Kidney tubule cell (primary cell): ENCODE measurements at regions not wholly inside any gene's neighbourhood (a gene's known extent, or its start where the extent isn't known, plus 50 kb on each side); places are given as distances from the start of the nearest gene placed in this dataset.
"Not testable (repeated sequence)": the region's sequence is repeated elsewhere in the genome, so short reads cannot be mapped to it uniquely, and the experiment has no call there.

ENCODE experiments used
- DNase-seq: peaks from one replicate; pipeline ENCODE4 v3.0.0-alpha.2; 2018; ENCODE audit warnings: low spot score

DNA sequence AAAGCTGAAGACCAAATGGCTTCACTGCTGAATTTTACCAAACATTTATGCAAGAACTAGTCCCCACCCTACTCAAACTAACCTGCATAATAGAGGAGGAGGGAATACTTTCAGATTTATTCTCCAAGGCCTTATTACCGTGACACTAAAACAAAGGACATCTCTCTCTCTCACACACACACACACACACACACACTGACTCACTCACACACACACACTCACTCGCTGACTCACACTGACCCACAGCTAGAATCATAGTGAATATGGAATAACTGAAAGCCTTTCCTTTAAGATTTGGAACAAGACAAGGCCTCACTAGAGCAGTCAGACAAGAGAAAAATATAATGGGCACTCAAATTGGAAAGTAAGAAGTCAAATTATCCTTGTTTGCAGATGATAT, 1014.1 kb downstream of the TMTC2 start:
- no peak for DNase-seq

DNA sequence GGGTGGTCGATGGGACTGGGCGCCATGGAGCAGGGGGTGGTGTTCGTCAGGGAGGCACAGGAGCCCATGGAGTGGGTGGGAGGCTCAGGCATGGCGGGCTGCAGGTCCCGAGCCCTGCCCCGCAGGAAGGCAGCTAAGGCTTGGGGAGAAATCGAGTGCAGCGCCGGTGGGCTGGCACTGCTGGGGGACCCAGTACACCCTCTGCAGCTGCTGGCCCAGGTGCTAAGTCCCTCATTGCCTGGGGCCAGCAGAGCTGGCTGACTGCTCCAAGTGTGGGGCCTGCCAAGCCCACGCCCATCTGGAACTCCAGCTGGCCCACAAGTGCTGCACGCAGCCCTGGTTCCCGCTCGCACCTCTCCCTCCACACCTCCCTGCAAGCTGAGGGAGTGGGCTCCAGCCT, 1009.6 kb downstream of the TMTC2 start:
- DNase-seq, result not testable (repeated sequence)

DNA sequence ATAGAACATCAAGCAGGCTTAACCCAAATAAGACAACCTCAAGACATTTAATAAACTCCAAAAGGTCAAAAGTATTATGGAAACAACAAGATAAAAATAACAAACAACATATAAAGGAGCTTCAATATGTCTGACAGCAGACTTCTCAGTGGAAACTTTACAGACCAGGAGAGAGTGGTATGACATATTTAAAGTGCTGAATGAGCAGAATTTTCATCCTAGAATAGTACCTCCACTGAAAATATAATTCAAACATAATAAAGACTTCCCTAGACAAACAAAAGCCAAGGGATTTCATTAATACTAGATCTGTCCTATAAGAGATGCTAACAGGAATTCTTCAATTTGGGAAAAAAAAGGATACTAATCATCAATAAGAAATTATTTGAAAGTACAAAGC, 1005.0 kb downstream of the TMTC2 start:
- no peak for DNase-seq

DNA sequence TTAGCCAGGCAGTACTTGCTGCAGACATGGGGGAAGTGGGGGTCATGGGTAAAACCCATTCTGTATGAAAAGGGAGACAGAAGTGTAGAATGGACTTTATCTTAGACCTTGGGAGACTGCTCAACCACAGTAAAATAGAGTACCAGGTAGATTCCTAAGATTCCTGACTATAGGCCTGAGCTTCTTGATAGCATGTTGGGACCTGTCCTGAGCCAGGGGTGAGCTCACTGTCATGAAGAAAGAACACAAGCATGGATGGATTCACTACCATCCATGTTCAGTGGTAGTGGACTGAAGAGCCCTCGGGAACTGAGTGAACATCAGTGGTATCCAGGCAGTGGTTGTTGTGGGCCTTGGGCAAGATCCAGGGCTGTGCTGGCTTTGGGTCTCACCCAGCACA, 1003.8 kb downstream of the TMTC2 start:
- no peak for DNase-seq

DNA sequence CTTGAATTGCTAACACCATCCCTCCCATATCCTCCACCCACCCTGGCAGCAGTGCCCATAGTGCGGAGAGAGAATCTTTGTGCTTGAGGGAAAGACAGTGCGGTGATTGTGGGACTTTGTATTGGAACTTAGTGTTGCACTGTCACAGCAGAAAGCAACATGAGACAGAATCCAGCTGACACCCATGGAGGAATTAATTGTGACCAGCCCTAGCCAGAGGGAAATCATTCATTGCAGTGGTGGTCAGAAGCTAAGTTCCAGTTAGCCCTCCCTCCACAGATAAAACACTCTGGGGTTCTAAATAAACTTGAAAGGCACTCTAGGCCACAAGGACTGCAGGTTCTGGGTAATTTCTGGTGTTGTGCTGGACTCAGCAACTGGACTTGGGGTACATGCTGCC, 1002.6 kb downstream of the TMTC2 start:
- no peak for DNase-seq

DNA sequence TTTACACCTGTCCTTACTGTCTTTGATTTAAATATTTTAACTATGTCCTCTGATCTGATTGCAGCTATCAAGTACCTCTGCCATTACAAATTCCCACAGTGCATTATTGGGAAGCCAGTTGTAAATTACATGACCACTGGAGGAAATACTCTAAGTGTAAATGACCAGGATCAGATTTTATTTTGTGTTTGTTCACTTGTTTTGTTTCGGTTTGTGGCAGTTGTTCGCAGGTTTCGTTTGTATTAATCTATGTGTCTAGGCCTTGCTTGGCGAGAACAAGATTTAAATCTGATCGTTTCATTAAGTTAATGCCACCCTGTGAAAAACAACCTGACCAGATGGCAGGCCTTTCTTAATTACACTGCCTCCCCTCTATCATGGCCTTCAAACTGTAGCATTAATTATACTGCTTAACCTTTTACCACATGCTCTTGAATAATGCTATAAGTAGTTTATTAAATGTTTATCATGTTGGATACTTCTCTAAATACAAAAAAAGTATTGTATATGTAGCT, 990.1 kb downstream of the TMTC2 start:
- DNase-seq, result no peak

DNA sequence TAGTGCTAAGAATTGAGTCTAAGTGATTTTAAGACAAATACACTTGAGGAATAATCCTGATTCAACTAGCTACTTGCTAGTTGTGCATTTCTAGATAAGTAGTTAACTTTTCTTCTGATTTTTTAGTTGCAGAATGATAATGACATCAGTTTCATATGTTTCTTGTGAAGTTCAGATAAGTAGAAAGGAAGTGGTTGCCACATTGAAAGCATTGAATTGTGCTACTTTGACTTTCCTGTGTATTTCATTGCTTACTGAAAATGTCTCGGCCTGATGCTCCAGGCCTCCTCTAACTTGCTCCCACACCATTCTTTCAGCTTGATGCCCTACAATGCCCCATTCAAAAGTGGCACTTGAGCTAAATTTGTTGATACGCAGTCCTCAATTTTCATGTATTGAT, 980.0 kb downstream of the TMTC2 start:
- DNase-seq, result no peak

DNA sequence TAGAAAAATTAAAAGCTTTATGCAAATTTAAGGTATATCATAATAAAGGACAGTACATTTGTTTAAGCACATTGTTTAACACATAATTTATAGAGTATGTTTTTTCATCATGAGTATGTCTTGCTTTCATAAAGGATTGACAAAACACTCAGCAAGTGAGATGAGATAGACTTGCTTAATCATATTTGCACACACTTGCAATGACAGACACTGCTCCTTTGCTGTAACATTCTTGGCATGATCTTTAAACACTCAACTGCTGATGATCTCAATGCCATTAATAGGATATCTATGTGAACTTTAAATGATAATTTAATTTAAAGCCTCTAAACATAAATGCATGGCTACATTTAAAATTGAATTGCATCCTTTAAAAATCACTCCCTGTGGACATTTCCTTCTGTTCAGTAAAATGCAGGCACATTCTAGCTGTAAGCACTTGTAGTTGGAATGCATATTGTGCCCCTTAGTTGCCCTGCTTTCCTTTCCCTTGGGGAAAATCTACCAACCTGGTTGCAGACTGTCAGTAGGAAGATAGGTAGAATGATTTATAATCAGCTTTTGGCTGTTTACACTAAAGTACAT, 979.0 kb downstream of the TMTC2 start:
- DNase-seq, result no peak

DNA sequence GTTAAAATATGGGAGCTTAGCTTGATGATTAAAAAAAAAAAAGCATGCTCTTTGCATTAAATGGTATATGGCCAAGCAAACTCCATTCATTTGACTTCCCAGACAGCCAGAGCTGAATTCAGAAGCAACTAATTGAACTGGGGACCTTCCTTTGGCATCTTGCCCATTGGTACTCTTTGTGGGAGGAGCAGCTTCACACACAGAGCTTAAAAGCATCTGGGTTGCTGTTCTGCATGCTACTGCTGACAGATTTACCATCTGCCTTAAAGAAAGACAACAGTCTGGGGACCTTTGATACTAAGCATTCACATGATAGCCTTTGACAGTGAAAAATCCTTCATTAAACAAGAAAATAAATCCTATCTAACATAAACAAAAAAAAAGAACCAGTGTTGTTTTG, 977.9 kb downstream of the TMTC2 start:
- no peak for DNase-seq

DNA sequence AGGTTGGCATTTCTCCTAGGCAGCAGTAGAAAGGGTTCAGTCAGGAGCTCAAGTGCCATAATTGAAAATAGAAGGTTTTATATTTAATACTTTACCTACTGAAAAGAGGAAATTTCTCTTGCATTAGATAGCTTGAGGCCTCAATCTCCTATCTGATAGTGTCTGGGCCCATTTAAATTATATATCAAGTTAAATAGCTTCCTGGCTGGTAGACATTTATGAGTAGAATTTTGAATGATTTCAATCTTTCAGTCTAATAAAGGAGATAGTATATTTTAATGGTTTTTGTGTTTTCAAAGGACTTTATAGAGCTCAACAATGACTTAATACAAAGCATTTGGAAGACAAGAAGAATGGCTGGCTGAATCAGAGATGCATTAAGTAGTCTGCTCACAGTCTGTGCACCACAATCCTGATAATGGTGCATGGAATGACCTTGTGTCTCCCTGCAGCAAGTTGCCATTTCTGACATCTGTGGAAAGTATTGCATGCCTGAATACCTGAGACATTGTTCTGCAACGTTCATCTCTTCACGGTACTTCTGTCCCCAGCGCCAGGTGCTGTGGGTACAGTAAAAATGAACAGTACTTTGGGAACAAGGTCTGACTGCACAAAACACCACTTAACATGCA, 974.1 kb downstream of the TMTC2 start:
- DNase-seq, result no peak

DNA sequence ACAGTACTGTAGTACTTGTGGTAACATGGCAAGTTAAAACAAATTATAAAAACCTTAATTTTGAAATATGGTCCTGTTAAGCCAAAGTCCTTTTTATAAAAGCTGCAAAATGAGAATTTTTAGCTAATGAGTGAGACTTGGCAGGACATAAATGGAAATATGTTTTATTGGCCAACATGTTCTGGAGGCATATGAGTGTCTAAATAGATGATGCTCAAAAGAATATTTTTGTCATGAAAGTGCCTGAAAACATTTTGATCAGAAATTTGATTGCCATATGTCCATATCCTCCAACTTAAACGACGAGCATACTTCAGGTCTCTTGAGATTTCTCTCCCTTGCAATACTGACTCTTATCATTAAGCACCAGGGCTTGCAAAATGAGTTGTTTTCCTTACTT, 972.6 kb downstream of the TMTC2 start:
- no peak for DNase-seq

DNA sequence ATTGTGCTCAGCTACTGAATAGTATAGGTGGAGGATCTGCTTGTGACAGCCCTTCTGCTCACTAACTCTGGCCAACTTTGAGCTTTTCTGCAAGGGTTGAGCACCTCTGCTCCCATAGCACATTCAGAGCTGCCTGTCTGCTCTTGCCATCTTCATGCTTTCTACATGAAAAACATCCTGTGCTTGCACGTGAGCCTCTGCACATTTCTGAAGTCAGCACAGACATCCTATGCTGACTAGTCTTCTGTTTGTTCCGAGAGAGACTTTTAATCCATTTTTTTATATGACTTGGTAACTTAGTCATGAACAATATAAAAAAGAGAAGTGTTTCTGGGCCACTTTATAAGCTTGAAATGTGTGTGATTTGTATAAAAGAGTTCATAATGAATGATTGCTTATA, 969.3 kb downstream of the TMTC2 start:
- no peak for DNase-seq

DNA sequence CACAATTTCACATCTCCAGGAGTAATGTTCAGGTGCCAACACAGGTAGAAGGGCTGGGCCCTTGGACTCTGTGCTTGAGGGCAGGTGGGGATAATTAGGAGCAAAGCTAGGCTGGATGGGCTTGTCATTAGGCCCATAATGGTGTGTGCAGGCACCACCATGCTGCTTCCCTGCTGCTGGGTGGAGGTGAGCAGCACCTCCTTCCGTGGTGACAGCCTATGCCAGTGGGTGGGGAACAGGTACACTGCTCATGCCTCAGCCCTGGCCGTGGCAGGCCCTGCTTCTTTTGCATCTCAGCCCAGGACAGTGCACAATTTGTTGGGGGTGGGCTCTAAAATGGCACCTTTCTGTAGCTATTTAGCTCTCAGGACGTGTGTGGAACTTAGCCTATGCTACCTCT, 955.5 kb downstream of the TMTC2 start:
- DNase-seq, result no peak

DNA sequence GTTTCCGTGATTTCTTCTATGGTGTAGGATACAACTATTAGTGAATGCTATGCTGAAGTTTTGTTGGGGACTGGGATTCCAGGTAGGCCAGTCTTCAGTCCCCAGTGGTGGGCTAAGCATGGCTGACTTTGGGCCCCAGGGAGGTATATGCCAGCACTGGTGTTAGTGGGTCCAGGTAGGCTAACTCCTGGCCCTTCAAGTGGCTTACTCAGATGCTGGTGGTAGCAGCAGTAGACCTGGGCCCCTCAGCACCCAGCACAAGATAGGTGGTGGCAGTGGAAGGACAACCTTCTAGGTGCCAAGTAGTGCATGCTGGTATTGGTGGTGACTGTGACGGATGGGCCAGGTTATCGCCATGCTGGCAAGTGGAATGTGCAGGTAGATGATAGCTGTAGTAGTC, 955.1 kb downstream of the TMTC2 start:
- no peak for DNase-seq

DNA sequence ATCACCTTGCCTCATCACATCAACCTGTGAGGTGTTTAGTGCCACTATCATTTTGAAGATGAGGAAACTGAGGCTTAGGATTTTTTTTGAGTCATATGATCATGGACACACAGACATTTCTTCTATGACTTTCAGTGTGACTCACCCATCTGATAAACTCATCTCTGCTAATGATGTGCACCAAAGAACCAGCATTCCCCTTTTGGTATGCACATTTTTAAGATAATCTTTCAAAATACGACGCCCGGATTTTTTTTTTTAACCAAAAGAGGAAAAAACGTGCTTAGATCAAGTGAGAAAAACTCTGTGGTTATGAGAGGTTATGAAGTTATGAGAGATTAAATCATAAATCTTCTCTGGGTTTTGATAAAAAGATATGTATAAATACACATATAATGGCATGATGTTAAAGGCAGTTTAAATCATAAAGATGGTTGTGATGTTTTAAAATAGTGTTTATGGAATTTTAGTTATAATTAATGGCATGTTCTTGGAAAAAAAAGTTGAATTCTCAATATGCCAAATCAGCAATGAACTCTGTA, 948.1 kb downstream of the TMTC2 start:
- DNase-seq, result no peak

DNA sequence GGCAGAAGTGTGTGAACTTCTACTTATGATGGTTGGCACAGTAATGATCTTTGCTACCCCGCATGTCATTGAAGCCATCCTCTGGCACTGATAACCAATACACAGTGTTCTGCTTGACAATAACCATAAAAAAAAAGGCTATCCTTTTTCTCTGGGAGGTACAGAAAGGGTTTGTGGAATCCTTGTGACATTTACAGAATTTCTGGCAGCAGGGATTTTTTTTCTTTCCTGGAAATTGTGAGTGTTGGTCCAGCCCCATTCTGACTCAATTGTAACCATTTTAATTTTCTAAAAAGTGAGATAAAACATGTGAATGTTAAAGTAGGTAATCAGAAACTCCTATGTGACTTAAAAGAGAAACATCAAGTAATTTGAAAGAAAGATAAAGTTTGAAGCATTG, 943.8 kb downstream of the TMTC2 start:
- DNase-seq, result no peak

DNA sequence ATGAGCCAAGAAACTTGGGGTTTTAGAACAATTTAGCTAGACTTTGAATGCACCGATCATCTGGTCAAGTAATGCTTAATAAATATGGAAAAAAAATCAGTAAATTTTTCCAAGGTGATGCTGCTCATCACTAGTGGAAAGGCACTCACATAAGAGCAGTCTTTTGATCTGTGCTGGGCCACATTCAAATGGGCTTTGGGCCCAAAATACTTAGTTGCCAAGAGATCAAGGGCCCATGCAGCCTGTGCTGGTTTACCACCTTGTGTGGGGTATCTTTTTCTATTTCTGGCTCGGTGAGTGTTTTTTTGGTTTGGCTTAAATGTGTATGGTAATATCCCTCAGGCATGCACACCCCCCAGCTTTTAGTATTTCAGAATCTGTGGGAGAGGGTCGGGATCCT, 943.2 kb downstream of the TMTC2 start:
- no peak for DNase-seq

DNA sequence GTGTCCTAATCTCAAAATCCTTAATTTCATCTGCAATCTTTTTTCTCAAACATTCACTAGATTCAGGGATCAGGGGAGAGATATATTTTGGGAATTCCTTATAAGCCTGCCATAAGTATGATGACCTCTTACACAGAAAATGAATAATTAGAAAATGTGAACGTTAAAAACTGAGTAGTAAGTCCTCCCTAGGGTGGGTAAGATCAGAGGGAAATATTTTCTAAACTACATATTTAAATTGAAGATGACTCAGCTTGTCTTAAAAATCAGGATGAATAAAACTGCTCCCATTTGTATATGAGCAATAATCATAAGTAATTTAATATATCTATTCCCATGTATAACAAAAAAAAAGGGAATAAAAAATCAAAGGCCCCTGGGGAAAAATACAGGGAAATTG, 935.5 kb downstream of the TMTC2 start:
- DNase-seq, result no peak

DNA sequence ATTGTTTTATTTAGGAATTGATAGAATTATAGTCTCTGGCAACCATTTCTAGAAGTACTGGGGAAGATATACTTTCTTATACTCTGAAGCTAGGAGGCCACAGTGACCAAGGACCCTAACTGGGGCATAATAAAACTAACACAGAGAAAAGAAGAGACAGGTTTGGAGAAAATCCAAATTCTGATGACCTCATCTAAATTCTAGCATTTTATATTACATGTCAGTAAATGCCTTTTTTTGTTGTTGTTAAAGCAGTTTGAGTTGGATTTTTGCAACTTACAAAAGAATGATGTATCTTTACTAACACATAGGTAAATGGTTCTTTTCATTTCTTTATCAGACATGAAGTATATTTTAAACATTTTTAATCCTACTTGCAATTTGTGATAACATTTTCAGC, 933.3 kb downstream of the TMTC2 start:
- DNase-seq, result no peak

DNA sequence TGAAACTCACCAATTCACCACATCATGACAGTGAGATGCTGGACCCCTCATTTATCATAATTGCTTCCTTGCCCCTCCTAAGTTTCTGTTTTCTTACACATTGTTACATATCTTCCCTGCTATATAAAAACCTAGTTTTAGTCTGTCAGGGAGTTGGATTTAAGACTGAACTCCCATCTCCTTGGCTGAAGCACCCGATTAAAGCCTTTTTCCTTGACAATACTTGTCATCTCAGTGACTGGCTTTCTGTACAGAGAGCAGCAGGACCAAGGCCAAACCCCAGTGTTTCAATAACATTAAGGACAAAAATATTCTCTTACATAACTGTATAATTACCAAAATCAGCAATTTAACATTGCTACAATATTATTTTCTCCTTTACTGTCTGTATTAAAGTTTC, 928.4 kb downstream of the TMTC2 start:
- DNase-seq, result no peak

DNA sequence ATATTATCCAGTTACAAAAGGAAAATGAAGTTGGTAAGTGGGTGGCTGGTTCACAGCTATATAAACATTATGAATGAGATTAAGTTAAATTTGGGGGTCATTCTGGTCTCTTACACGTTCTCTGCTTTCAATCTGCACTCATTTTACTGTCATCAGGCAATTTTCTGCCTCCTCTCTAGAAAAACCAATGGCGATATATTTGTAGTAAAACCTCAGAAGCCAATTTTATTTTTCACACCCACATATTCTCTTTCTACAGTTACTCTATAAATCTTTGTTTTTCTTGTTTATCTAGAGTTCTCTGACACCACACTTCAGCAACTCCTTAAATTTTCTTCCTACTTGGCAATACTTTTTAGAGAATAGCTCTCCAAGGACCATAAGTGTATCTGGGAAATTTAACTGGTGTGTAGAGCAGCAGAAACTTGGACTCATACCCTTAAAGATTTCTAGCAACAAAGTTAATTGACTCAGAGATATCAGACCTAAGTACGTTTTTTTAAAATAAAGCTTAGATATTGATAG, 926.9 kb downstream of the TMTC2 start:
- no peak for DNase-seq

DNA sequence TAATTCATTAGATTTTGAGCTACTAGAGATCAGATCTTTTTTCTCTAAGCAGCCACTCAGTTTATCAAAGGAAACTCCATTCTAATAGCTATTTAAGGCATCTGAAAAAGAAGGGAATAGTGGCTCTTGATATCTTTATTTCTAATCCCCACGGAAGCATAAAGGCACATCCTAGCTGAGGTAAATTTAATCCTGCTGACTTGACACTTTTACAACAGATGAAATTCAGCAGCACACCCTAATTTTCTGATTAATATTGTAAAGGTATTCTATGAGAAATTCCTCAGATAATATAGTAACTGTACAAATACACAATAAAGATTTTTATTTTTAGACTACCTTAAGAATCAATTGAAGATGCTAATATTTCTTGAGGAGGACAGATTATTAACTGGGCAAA, 916.4 kb downstream of the TMTC2 start:
- no peak for DNase-seq

DNA sequence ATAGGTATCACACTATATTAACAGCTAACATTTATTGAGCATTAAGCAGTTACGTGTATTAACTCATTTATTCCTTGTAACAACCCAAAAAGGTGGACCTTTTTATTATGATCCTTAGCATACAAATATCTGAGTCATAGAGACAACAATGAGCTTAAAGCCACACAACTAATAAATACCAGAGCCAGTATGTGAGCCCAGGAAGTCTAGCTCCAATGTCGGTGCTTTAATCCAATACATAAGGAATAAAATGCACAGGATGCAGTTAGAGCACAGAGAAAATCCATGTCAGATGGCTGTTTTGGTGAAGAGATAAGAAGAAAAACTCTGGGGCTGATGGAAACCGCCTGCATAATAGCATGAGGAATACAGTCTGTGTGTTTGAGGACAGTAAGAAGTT, 888.6 kb downstream of the TMTC2 start:
- no peak for DNase-seq

DNA sequence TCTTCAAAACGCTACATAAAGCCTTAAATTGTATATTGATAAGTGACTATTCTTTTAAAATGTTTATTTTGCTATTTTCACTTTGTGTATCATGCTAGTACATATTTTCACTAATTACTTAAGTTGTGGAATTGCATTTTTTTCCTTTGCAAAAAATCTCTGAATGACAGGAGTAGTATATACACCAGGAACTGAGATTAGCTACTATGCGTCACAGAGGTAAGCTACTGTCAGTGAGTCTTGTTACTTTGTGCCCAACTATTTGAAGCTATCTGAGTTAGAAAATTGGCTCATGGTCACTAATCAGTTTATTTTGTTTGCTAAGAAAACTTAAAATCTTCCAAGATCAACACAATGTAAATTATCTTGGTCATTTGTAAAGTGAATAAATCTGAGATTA, 887.4 kb downstream of the TMTC2 start:
- DNase-seq, result no peak
